Prostate gland (tissue), 2 donors: ENCODE measurements at regions not wholly inside any gene's neighbourhood (a gene's known extent, or its start where the extent isn't known, plus 50 kb on each side); places are given as distances from the start of the nearest gene placed in this dataset.

Source experiments
- DNase-seq: peaks from one replicate; pipeline ENCODE4 v3.0.0-alpha.2; 2019; ENCODE audit warnings: low spot score
- H3K27ac ChIP-seq, 2 donors: fragments of 200-600 bp; sonication (generic); 2 replicates each; pipeline ENCODE4 v1.5.1; 2017 to 2019
- H3K27me3 ChIP-seq: fragments of 200-600 bp; sonication (generic); replicated peaks from 2 replicates; pipeline ENCODE4 v1.5.1; 2019; ENCODE audit not compliant: insufficient read depth
- H3K36me3 ChIP-seq, 2 donors: fragments of 200-600 bp; sonication (generic); 1 replicate in 1 of 2; 2 replicates in 1 of 2; pipeline versions ENCODE4 v1.5.1 to v1.8.1; 2017 to 2019
- H3K4me1 ChIP-seq: fragments of 200-600 bp; sonication (generic); replicated peaks from 2 replicates; pipeline ENCODE4 v1.5.1; 2019
- H3K4me3 ChIP-seq, 2 donors: fragments of 200-600 bp; sonication (generic); 2 replicates each; pipeline ENCODE4 v1.5.1; 2017 to 2019
- H3K9me3 ChIP-seq: fragments of 200-600 bp; sonication (generic); 2 replicates; pipeline ENCODE4 v1.5.1; 2017
- CTCF ChIP-seq, 4 experiments: fragments of 200-600 bp in 2 of 4; fragments of 450-650 bp in 2 of 4; sonication (generic) in 2 of 4; IDR thresholded peaks; 1 replicate in 3 of 4; 2 replicates in 1 of 4; pipeline ENCODE4 v1.5.1; 2016 to 2019; ENCODE audit warnings: antibody characterized with exemption in 4 of 4, mild to moderate bottlenecking in 2 of 4, moderate library complexity in 2 of 4
- POLR2A ChIP-seq: fragments of 450-650 bp; IDR thresholded peaks from one replicate; pipeline ENCODE4 v1.6.1; 2016; ENCODE audit warnings: antibody characterized with exemption, mild to moderate bottlenecking
- POLR2AphosphoS5 ChIP-seq: sonication (generic); formaldehyde crosslinking; IDR thresholded peaks from one replicate; pipeline ENCODE4 v1.6.1; 2017; ENCODE audit warnings: antibody characterized with exemption
- WGBS: methylation state at CpG from one replicate; pipeline ENCODE4 v1.1.5; 2018; 5-methylcytosine and 5-hydroxymethylcytosine counted together
- intact Hi-C: fragments of 100-400 bp; cut with DNase I; formaldehyde crosslinking; loops from one replicate; pipeline ENCODE4 v1.14.2; 2022

- no peak for DNase-seq
- Histone ChIP-seq H3K36me3 (no peaks in the 10 kb centered on the region), H3K4me3 (no peak overlapping the region), H3K27ac (peak overlapping the region; percentile 16 to 56), H3K4me1 (no peaks in the 10 kb centered on the region), H3K27me3 (no peaks in the 10 kb centered on the region), H3K9me3 (no peaks in the 10 kb centered on the region)
- WGBS = 52% methylated on average over 7 of the region's 7 CpGs
- peak; percentile 50 for TF ChIP-seq POLR2AphosphoS5
- TF ChIP-seq CTCF (IDR thresholded peaks at IDR 0.05) = no peak
- intact Hi-C loops = no loop called here
These were observed 712.9 kb upstream of the MAP3K7 start for GRCh38 chr6:91299544-91300491.

GRCh38 chr6:91298543-91299145, 711.8 kb upstream of the MAP3K7 start:
- no peak for TF ChIP-seq POLR2A
- no peak for TF ChIP-seq CTCF (IDR thresholded peaks at IDR 0.05)
- no peak for TF ChIP-seq POLR2AphosphoS5

GRCh38 chr6:91293395-91293794, 706.5 kb upstream of the MAP3K7 start:
- no peak for DNase-seq
- intact Hi-C loops = no loop called here
- Histone ChIP-seq H3K9me3 (no peaks in the 10 kb centered on the region), H3K36me3 (no peaks in the 10 kb centered on the region), H3K27ac (no peak overlapping the region), H3K4me1 (no peaks in the 10 kb centered on the region), H3K4me3 (no peak overlapping the region), H3K27me3 (no peaks in the 10 kb centered on the region)
- TF ChIP-seq POLR2AphosphoS5 = no peak
- TF ChIP-seq CTCF (IDR thresholded peaks at IDR 0.05) = no peak
- TF ChIP-seq POLR2A = no peak

More at GRCh38 chr6:91298543-91299145, 711.8 kb upstream of the MAP3K7 start:
- Histone ChIP-seq H3K4me3 (no peak overlapping the region), H3K9me3 (no peaks in the 10 kb centered on the region), H3K4me1 (no peaks in the 10 kb centered on the region), H3K36me3 (no peaks in the 10 kb centered on the region), H3K27me3 (no peaks in the 10 kb centered on the region), H3K27ac (peak overlapping the region; percentile 6 to 56)
- WGBS = 77% methylated on average over 4 of the region's 4 CpGs
- no peak for DNase-seq
- intact Hi-C loops = no loop called here

GRCh38 chr6:91291071-91291470, 704.2 kb upstream of the MAP3K7 start:
- no peaks in the 10 kb centered on the region for H3K9me3 ChIP-seq
- TF ChIP-seq POLR2A (no peak), CTCF (IDR thresholded peaks at IDR 0.05) (no peak), POLR2AphosphoS5 (no peak)
- intact Hi-C loops = no loop called here
- 12% methylated on average over 4 of the region's 4 CpGs for whole genome bisulfite sequencing
- no peaks in the 10 kb centered on the region for H3K4me1 ChIP-seq
- no peak overlapping the region for H3K4me3 ChIP-seq
- H3K36me3 ChIP-seq = no peaks in the 10 kb centered on the region
- no peaks in the 10 kb centered on the region for H3K27me3 ChIP-seq
- H3K27ac ChIP-seq = no peak overlapping the region
- no peak for DNase-seq

GRCh38 chr6:91288741-91289140, 701.9 kb upstream of the MAP3K7 start:
- H3K4me3 ChIP-seq = no peak overlapping the region
- no peak for TF ChIP-seq POLR2A
- no peak for TF ChIP-seq CTCF (IDR thresholded peaks at IDR 0.05)
- TF ChIP-seq POLR2AphosphoS5 = no peak
- 70% methylated on average over 2 of the region's 2 CpGs for WGBS
- H3K4me1 ChIP-seq = no peaks in the 10 kb centered on the region
- H3K27ac ChIP-seq = no peak overlapping the region
- H3K9me3 ChIP-seq = no peaks in the 10 kb centered on the region
- no peak for DNase-seq
- H3K36me3 ChIP-seq = no peaks in the 10 kb centered on the region
- intact Hi-C loops = no loop called here
- no peaks in the 10 kb centered on the region for H3K27me3 ChIP-seq
